GM06990 (cell line): ENCODE measurements at regions not wholly inside any gene's neighbourhood (a gene's known extent, or its start where the extent isn't known, plus 50 kb on each side); places are given as distances from the start of the nearest gene placed in this dataset.

Experiments used
- DNase-seq: peaks from one replicate; pipeline ENCODE4 v3.0.0-alpha.2; 2011; ENCODE audit not compliant: insufficient read length; ENCODE audit errors: extremely low read depth
- H3K27me3 ChIP-seq: replicated peaks from 2 replicates; pipeline ENCODE4 v1.6.0; 2011; ENCODE audit warnings: low read length; ENCODE audit not compliant: control insufficient read depth, insufficient read depth
- H3K36me3 ChIP-seq: 2 replicates; pipeline ENCODE4 v1.5.1; 2011; ENCODE audit warnings: low read length; ENCODE audit not compliant: control insufficient read depth, insufficient read depth
- H3K4me3 ChIP-seq: replicated peaks from 2 replicates; pipeline ENCODE4 v1.5.1; 2011; ENCODE audit warnings: low read depth, mild to moderate bottlenecking, control low read depth, low read length
- CTCF ChIP-seq: IDR thresholded peaks from 2 replicates; pipeline ENCODE4 v1.5.1; 2011; ENCODE audit warnings: low read length, control low read depth, mild to moderate bottlenecking, inconsistent platforms; ENCODE audit not compliant: insufficient read depth, poor library complexity, severe bottlenecking

GRCh38 chr1:193607787-193608186 is 421.4 kb upstream of the B3GALT2 start:
- TF ChIP-seq CTCF: no peak
- H3K27me3 ChIP-seq: no peaks in the 10 kb centered on the region
- DNase-seq: no peak

GRCh38 chr1:193606035-193606434 is 419.6 kb upstream of the B3GALT2 start:
- TF ChIP-seq CTCF: no peak
- Histone ChIP-seq H3K4me3 (no peak overlapping the region), H3K36me3 (no peaks in the 10 kb centered on the region), H3K27me3 (no peaks in the 10 kb centered on the region)
- DNase-seq: no peak

More at GRCh38 chr1:193607787-193608186, 421.4 kb upstream of the B3GALT2 start:
- H3K4me3 ChIP-seq: no peak overlapping the region
- H3K36me3 ChIP-seq: no peaks in the 10 kb centered on the region

GRCh38 chr1:193602705-193603104 is 416.3 kb upstream of the B3GALT2 start:
- Histone ChIP-seq H3K36me3 (no peaks in the 10 kb centered on the region), H3K27me3 (no peaks in the 10 kb centered on the region), H3K4me3 (no peak overlapping the region)
- no peak for DNase-seq
- no peak for TF ChIP-seq CTCF

- Histone ChIP-seq H3K4me3 (no peak overlapping the region), H3K27me3 (no peaks in the 10 kb centered on the region), H3K36me3 (no peaks in the 10 kb centered on the region)
- TF ChIP-seq CTCF: no peak
- DNase-seq: no peak
These were observed 406.9 kb upstream of the B3GALT2 start for GRCh38 chr1:193593147-193593885.

GRCh38 chr1:193592317-193592716 is 405.9 kb upstream of the B3GALT2 start:
- H3K36me3 ChIP-seq: no peaks in the 10 kb centered on the region

More at GRCh38 chr1:193592317-193592716, 405.9 kb upstream of the B3GALT2 start:
- Histone ChIP-seq H3K4me3 (no peak overlapping the region), H3K27me3 (no peaks in the 10 kb centered on the region)
- DNase-seq: no peak
- TF ChIP-seq CTCF: no peak
